Germinal center (tissue), 1 donor: ENCODE measurements at regions not wholly inside any gene's neighbourhood (a gene's known extent, or its start where the extent isn't known, plus 50 kb on each side); places are given as distances from the start of the nearest gene placed in this dataset.
"Not testable (repeated sequence)": the region's sequence is repeated elsewhere in the genome, so short reads cannot be mapped to it uniquely, and the experiment has no call there.

Experiments
- DNase-seq: peaks from one replicate; pipeline ENCODE4 v3.0.0; 2012; ENCODE audit warnings: mixed read lengths, low spot score

GRCh38 chr4:79547851-79548250 is 139.8 kb upstream of the GK2 start:
- DNase-seq = no peak

GRCh38 chr4:79545292-79545691 is 137.3 kb upstream of the GK2 start:
- not testable (repeated sequence) for DNase-seq

GRCh38 chr4:79540143-79540542 is 132.1 kb upstream of the GK2 start:
- DNase-seq = no peak

DNA sequence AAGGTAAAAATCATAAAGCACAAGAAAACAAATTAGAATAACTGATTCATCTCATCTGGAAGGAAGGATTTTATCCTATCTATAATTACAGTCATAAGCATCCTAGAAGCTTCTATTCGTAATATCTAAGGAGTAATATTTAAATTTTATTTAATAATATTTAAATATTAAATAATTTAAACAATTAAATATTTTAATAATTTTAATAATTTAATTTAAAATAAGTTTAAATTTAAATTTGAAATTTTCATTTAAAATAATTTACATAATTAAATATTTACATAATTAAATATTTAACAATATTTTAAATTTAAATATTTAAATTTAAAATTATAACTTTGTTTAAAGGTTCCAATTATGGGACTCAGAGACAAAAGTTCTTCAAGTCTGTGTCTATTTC is 127.5 kb upstream of the GK2 start:
- DNase-seq = no peak

GRCh38 chr4:79528241-79528706 is 120.2 kb upstream of the GK2 start:
- DNase-seq = no peak

DNA sequence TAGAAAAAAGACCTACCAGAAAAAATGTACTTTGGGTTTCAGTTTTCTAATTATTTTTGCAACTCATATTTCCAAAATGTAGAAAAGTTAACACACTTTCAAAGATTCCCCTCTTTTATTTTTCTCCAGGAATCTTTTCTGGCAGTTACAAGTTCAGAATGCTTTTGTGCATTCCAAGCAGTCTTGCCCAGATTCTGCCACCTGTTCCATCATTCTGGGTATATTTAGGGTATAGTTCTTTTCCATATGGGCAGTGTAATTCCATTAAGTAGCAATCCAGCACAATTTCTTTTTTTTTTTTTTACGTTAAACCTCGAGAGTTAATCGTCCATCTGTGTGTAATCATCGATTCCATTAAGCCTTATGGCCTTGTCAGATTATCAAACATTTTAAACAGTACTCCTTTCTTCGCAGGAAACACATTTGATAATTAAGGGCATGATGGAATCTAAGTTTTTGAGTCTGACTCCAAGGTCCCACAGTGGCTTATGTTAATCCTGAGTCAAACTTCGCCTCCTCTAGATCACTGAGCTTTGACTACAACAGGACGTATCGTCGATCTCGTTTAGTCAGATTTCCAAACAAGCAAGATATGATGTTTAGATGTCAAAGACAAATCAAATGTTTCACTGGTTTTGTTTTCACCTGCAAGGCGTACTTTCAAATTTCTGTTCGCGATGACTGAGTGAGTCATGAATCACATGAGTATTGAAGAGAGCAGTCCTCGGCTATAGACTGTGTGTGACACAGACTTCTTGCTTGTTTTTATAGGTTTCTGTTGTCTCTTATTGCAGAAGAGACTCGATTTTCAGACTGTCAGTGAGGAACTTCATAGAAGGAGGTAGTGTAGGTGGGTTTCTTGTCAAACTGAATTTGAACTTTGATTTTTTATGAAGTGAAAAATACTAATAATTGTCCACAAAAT is 118.9 kb upstream of the GK2 start:
- DNase-seq = no peak

- no peak for DNase-seq
Observed at GRCh38 chr4:79516114-79516513, 108.1 kb upstream of the GK2 start.

DNA sequence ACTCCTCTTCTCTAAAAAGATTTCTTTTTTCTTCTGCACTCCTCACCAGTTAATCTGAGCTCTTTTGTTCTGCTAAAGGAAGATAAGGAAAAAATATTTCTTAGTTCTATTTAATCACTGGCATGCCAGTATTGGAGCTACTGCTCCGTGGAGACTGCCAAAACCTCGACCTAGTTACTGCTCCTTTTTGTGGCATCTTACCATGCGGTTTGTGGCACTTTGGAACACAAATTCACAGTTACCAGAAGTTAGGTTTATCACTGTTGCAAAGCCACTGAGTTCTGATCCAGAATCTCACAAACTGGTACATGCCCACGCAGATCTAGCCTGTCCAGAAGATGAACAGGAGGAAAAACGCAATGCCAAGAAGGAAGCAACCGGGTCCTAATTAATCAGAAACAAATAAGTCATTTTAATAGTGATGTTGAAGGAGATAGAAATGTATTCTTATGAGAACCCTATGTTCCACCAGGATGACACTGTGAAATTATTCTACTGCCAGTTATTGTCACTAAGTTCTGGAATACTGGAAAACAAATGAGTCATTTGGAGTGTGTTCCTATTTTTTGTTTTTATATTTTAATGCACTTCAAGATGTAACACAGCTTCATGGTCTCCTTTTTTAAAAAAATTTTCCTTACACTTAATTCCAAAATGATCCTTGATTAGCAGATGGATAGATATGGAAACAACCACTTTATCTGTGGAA is 106.7 kb upstream of the GK2 start:
- DNase-seq = no peak

- no peak for DNase-seq
Observed at GRCh38 chr4:79513576-79513975, 105.5 kb upstream of the GK2 start.

GRCh38 chr4:79512363-79512762 is 104.3 kb upstream of the GK2 start:
- DNase-seq = no peak

- DNase-seq = no peak
Observed at GRCh38 chr4:79502081-79502480, 94.1 kb upstream of the GK2 start.

- DNase-seq = no peak
Observed at GRCh38 chr4:79498282-79498681, 90.3 kb upstream of the GK2 start.

GRCh38 chr4:79497001-79497400 is 89.0 kb upstream of the GK2 start:
- no peak for DNase-seq

GRCh38 chr4:79495447-79495846 is 87.4 kb upstream of the GK2 start:
- DNase-seq = no peak

DNA sequence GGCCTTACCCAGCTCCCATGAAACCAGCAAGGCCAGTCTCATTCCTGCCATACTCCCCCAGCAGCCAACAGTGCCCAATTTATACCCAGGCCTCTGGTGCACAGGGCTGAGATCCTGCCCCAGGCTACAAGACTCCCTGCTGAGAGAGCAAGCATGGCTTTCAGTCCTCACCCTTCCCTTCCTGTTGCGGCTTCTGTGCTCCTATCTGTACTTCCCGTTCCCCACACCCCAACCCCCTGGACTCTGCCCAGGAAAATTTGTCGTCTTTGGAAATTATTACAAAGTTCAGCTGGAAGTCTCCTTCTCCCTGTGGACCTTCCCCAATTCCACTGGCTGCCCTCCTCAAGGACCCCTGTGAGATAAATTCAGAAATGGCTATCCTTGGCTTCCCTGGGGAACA is 84.1 kb upstream of the GK2 start:
- no peak for DNase-seq

DNA sequence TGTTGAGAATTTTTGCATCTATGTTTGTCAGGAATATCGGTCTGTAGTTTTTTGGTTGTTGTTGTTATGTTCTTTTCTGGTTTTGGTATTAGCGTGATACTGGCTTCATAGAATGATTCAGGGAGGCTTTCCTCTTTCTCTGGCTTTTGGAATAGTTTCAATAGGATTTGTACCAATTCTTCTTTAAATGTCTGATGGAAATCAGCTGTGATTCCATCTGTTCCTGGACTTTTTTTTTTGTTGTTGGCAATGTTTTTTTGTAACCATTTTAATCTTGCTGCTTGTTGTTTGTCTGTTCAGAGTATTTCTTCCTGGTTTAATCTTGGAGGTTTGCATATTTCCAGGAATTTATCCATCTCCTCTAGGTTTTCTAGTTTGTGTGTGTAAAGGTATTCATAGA is 81.5 kb upstream of the GK2 start:
- DNase-seq = no peak

DNA sequence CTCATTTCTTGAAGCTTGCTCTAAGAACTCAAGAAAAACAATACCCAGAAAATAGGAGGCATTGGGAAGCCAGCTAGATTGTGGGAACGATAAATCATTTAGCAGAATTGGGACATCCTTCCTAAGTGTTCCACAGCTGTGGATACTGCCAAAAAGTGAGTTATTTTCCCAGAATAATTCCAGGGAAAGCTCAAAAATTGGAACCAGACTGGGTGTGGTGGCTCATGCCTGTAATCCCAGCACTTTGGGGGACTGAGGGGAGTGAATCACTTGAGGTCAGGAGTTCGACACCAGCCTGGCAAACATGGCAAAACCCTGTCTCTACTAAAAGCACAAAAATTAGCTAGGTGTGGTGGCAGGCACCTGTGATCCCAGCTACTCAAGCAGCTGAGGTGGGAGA is 68.2 kb upstream of the GK2 start:
- DNase-seq = no peak

- DNase-seq = no peak
Observed at GRCh38 chr4:79473439-79473724, 65.4 kb upstream of the GK2 start.

GRCh38 chr4:79472693-79473438 is 64.8 kb upstream of the GK2 start:
- DNase-seq = no peak

- DNase-seq = no peak
Observed at GRCh38 chr4:79472036-79472435, 64.0 kb upstream of the GK2 start.

GRCh38 chr4:79471309-79471708 is 63.3 kb upstream of the GK2 start:
- no peak for DNase-seq

DNA sequence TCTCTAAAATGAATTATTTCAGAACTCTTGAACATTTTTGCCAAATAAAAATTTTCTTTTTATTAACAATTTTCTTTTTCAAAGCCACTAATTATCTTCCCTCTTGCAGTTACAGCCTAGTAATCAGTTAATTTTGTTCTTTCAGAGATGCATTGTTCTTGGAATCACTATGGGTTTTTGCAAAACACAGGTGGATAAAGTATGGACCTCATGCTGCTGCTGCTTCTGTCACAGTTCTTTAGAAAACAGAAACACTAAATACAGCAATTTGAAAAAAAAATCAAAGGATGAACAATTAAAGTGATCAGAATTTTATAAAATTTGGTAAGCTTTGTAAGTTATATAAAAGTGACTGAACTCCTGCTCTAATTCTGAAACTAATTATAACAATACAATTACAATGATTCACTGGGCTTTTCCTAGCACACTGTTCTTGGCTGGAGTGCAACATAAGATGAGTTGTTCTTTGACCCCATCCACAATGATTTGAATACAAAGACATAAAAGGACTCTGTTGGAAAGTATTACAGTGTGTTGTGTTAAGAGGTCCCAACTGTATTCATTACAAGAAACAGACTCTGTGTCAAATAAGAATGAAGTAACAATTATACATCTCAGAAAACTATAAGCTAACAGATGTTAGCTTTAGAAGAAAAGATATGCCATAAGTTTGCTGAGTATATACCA is 59.4 kb upstream of the GK2 start:
- no peak for DNase-seq
